ENCODE measurements at regions not wholly inside any gene's neighbourhood (a gene's known extent, or its start where the extent isn't known, plus 50 kb on each side); places are given as distances from the start of the nearest gene placed in this dataset.

GRCh38 chr3:29183346-29184087 is 97.4 kb upstream of the RBMS3 start:
- DNase-seq (ENCODE audit: low read depth): peak; percentile 83

- no peak for DNase-seq (ENCODE audit: low read depth)
Observed at GRCh38 chr3:29185706-29186105, 95.2 kb upstream of the RBMS3 start.

- peak; percentile 97 for DNase-seq (ENCODE audit: low read depth)
Observed at GRCh38 chr3:29186131-29186599, 94.7 kb upstream of the RBMS3 start.

GRCh38 chr3:29186982-29187725 is 93.7 kb upstream of the RBMS3 start:
- peak; percentile 91 for DNase-seq (ENCODE audit: low read depth)

GRCh38 chr3:29189328-29189727 is 91.5 kb upstream of the RBMS3 start:
- no peak for DNase-seq (ENCODE audit: low read depth)

GRCh38 chr3:29194139-29194538 is 86.7 kb upstream of the RBMS3 start:
- DNase-seq (ENCODE audit: low read depth): no peak

GRCh38 chr3:29195056-29195455 is 85.8 kb upstream of the RBMS3 start:
- DNase-seq (ENCODE audit: low read depth): no peak

GRCh38 chr3:29201604-29202003 is 79.3 kb upstream of the RBMS3 start:
- DNase-seq (ENCODE audit: low read depth): no peak

- peak; percentile 27 for DNase-seq (ENCODE audit: low read depth)
Observed at GRCh38 chr3:29202378-29202777, 78.5 kb upstream of the RBMS3 start.

- no peak for DNase-seq (ENCODE audit: low read depth)
Observed at GRCh38 chr3:29203851-29204250, 77.0 kb upstream of the RBMS3 start.

GRCh38 chr3:29207427-29207826 is 73.4 kb upstream of the RBMS3 start:
- no peak for DNase-seq (ENCODE audit: low read depth)

- no peak for DNase-seq (ENCODE audit: low read depth)
Observed at GRCh38 chr3:29212789-29213433, 68.0 kb upstream of the RBMS3 start.

- no peak for DNase-seq (ENCODE audit: low read depth)
Observed at GRCh38 chr3:29214009-29214658, 66.7 kb upstream of the RBMS3 start.

GRCh38 chr3:29215948-29216347 is 64.9 kb upstream of the RBMS3 start:
- DNase-seq (ENCODE audit: low read depth): no peak

GRCh38 chr3:29226706-29227105 is 54.2 kb upstream of the RBMS3 start:
- no peak for DNase-seq (ENCODE audit: low read depth)

- no peak for DNase-seq (ENCODE audit: low read depth)
Observed at GRCh38 chr3:29227307-29227706, 53.6 kb upstream of the RBMS3 start.
